ENCODE measurements at regions not wholly inside any gene's neighbourhood (a gene's known extent, or its start where the extent isn't known, plus 50 kb on each side); places are given as distances from the start of the nearest gene placed in this dataset.

DNA sequence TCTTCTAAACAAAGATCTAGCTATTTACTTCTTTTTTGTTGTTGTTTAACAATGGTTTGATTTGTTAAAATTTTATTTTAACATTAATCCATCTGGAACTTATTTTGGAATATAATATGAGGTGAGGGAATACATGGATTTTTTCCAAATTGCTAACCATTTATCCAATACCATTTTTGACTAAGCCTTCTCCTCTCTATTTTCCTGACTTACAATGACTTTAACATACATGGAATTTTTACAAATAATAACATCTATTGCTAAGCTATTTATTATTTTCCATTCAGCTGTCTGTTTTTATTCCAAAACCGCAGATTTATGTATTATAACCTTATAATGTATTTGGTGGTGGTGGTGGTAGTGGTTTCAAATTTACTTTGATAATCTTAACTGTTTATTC lies 420.3 kb upstream of the ADGRL2 start:
- TF ChIP-seq, protein P1, sequence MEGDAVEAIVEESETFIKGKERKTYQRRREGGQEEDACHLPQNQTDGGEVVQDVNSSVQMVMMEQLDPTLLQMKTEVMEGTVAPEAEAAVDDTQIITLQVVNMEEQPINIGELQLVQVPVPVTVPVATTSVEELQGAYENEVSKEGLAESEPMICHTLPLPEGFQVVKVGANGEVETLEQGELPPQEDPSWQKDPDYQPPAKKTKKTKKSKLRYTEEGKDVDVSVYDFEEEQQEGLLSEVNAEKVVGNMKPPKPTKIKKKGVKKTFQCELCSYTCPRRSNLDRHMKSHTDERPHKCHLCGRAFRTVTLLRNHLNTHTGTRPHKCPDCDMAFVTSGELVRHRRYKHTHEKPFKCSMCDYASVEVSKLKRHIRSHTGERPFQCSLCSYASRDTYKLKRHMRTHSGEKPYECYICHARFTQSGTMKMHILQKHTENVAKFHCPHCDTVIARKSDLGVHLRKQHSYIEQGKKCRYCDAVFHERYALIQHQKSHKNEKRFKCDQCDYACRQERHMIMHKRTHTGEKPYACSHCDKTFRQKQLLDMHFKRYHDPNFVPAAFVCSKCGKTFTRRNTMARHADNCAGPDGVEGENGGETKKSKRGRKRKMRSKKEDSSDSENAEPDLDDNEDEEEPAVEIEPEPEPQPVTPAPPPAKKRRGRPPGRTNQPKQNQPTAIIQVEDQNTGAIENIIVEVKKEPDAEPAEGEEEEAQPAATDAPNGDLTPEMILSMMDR (IDR thresholded peaks at IDR 0.05; ENCODE audit: insufficient read depth, low read length) = no peak
- TF ChIP-seq, protein P2, sequence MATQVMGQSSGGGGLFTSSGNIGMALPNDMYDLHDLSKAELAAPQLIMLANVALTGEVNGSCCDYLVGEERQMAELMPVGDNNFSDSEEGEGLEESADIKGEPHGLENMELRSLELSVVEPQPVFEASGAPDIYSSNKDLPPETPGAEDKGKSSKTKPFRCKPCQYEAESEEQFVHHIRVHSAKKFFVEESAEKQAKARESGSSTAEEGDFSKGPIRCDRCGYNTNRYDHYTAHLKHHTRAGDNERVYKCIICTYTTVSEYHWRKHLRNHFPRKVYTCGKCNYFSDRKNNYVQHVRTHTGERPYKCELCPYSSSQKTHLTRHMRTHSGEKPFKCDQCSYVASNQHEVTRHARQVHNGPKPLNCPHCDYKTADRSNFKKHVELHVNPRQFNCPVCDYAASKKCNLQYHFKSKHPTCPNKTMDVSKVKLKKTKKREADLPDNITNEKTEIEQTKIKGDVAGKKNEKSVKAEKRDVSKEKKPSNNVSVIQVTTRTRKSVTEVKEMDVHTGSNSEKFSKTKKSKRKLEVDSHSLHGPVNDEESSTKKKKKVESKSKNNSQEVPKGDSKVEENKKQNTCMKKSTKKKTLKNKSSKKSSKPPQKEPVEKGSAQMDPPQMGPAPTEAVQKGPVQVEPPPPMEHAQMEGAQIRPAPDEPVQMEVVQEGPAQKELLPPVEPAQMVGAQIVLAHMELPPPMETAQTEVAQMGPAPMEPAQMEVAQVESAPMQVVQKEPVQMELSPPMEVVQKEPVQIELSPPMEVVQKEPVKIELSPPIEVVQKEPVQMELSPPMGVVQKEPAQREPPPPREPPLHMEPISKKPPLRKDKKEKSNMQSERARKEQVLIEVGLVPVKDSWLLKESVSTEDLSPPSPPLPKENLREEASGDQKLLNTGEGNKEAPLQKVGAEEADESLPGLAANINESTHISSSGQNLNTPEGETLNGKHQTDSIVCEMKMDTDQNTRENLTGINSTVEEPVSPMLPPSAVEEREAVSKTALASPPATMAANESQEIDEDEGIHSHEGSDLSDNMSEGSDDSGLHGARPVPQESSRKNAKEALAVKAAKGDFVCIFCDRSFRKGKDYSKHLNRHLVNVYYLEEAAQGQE (IDR thresholded peaks at IDR 0.05; ENCODE audit: insufficient replicate concordance, low read depth) = no peak
- no peak for TF ChIP-seq POLR2AphosphoS5 (IDR thresholded peaks at IDR 0.05; ENCODE audit: low read depth)
- no peak for TF ChIP-seq SPI1 (IDR thresholded peaks at IDR 0.05; ENCODE audit: borderline replicate concordance, low read depth)
- TF ChIP-seq GABPA (IDR thresholded peaks at IDR 0.05; ENCODE audit: low read depth) = no peak
- H3K27ac ChIP-seq (replicated peaks) = no peak overlapping the region
- H3K27me3 ChIP-seq (ENCODE audit: insufficient read depth, poor library complexity, severe bottlenecking) = no peaks in the 10 kb centered on the region
- no peak for DNase-seq (ENCODE audit: low read depth in 1 of 2, low spot score in 1 of 2)
- H3K4me3 ChIP-seq (replicated peaks; ENCODE audit: insufficient read depth, low read length) = no peak overlapping the region

DNA sequence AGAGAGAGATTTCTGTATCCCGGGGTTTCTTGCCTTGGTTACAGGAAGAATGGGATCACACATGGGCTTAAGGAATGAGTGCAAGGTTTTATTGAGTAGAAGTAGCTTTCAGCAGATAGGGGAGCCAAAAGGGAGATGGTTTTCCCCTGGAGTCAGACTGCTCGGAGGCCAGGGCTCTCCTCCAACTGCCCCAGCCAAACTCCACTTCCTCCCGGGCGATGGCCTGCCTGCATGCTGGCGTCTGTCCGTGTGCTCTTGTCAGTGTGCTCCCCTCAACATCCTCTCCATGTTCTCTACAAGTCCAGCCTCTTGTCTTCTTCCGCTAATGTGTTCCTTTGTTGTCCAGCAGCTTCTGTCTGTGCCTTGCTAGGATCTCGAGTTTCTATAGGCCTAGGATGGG lies 421.3 kb upstream of the ADGRL2 start:
- Histone ChIP-seq H3K27me3 (ENCODE audit: insufficient read depth, poor library complexity, severe bottlenecking) (no peaks in the 10 kb centered on the region), H3K4me3 (replicated peaks; ENCODE audit: insufficient read depth, low read length) (no peak overlapping the region), H3K27ac (replicated peaks) (no peak overlapping the region)
- TF ChIP-seq, protein P2 (IDR thresholded peaks at IDR 0.05; ENCODE audit: insufficient replicate concordance, low read depth) = no peak
- no peak for TF ChIP-seq POLR2AphosphoS5 (IDR thresholded peaks at IDR 0.05; ENCODE audit: low read depth)
- TF ChIP-seq, protein P1 (IDR thresholded peaks at IDR 0.05; ENCODE audit: insufficient read depth, low read length) = no peak
- no peak for TF ChIP-seq SPI1 (IDR thresholded peaks at IDR 0.05; ENCODE audit: borderline replicate concordance, low read depth)
- no peak for TF ChIP-seq GABPA (IDR thresholded peaks at IDR 0.05; ENCODE audit: low read depth)
- no peak for DNase-seq (ENCODE audit: low read depth in 1 of 2, low spot score in 1 of 2)

DNA sequence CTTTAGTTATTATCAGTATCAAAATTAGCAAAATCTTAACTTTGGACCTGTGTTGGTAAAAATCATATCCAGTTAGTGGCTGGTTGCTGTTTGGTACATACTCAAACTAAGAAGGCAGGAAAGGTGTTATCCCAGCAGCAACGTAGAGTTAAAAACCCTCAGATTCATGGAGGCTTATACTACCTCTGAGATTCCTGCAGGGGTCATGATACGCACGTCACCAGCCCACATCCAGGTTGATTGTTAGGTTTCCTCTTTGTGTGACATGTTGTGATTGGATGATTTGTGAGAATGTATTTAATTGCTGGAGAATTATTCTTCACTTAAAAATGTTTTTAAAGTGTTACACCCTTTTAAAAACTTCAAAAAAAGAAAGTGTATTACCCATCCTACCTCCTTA lies 423.3 kb upstream of the ADGRL2 start:
- TF ChIP-seq, protein P1 (IDR thresholded peaks at IDR 0.05; ENCODE audit: insufficient read depth, low read length) = no peak
- TF ChIP-seq GABPA (IDR thresholded peaks at IDR 0.05; ENCODE audit: low read depth) (no peak), SPI1 (IDR thresholded peaks at IDR 0.05; ENCODE audit: borderline replicate concordance, low read depth) (no peak), POLR2AphosphoS5 (IDR thresholded peaks at IDR 0.05; ENCODE audit: low read depth) (no peak)
- TF ChIP-seq, protein P2 (IDR thresholded peaks at IDR 0.05; ENCODE audit: insufficient replicate concordance, low read depth) = no peak

More for the DNA sequence above, 423.3 kb upstream of the ADGRL2 start:
- DNase-seq (ENCODE audit: low read depth in 1 of 2, low spot score in 1 of 2) = no peak
- Histone ChIP-seq H3K4me3 (replicated peaks; ENCODE audit: insufficient read depth, low read length) (no peak overlapping the region), H3K27me3 (ENCODE audit: insufficient read depth, poor library complexity, severe bottlenecking) (peaks cover 3% of the 10 kb centered on the region), H3K27ac (replicated peaks) (no peak overlapping the region)
